Keratinocyte (primary cell): ENCODE measurements at regions not wholly inside any gene's neighbourhood (a gene's known extent, or its start where the extent isn't known, plus 50 kb on each side); places are given as distances from the start of the nearest gene placed in this dataset.

Source experiments
- DNase-seq: peaks from one replicate; pipeline ENCODE4 v3.0.0-alpha.2; 2011; ENCODE audit warnings: low read depth, missing footprints, low spot score
- FAIRE-seq: peaks from 2 replicates; lab custom pipeline; 2011; peaks lifted over from hg19 to GRCh38; lab: Jason Lieb, UNC
- H2AFZ ChIP-seq: 2 replicates; pipeline ENCODE4 v1.6.0; 2012; ENCODE audit warnings: low read length, control low read depth, inconsistent platforms; ENCODE audit not compliant: control insufficient read depth
- H3K27ac ChIP-seq: 2 replicates; pipeline ENCODE4 v1.5.1; 2011; ENCODE audit warnings: low read length; ENCODE audit not compliant: control insufficient read depth, insufficient read depth
- H3K27me3 ChIP-seq: 3 replicates; pipeline ENCODE4 v1.6.0; 2011; ENCODE audit warnings: low read length; ENCODE audit not compliant: control insufficient read depth, insufficient read depth; ENCODE audit errors: extremely low read depth
- H3K36me3 ChIP-seq, 2 experiments: 2 replicates in 1 of 2; 3 replicates in 1 of 2; pipeline ENCODE4 v1.5.1; 2011; ENCODE audit warnings: low read length in 2 of 2, mild to moderate bottlenecking in 1 of 2; ENCODE audit not compliant: control insufficient read depth in 2 of 2, insufficient read depth in 2 of 2; ENCODE audit errors: extremely low read depth in 1 of 2
- H3K4me1 ChIP-seq: 3 replicates; pipeline ENCODE4 v1.5.1; 2011; ENCODE audit warnings: low read length; ENCODE audit not compliant: control insufficient read depth, insufficient read depth; ENCODE audit errors: extremely low read depth
- H3K4me2 ChIP-seq: 3 replicates; pipeline ENCODE4 v1.6.0; 2011; ENCODE audit warnings: low read depth, low read length; ENCODE audit not compliant: control insufficient read depth, insufficient read depth; ENCODE audit errors: extremely low read depth
- H3K4me3 ChIP-seq, 3 experiments: fragments of 200-600 bp in 1 of 3; sonication (generic) in 1 of 3; 2 replicates in 2 of 3; 3 replicates in 1 of 3; pipeline ENCODE4 v1.5.1; 2011 to 2016; ENCODE audit warnings: low read length in 3 of 3, mild to moderate bottlenecking in 3 of 3, control low read depth in 2 of 3, inconsistent platforms in 1 of 3, low read depth in 1 of 3, mixed read lengths in 1 of 3, mixed run types in 1 of 3, moderate library complexity in 1 of 3; ENCODE audit not compliant: control insufficient read depth in 2 of 3, insufficient read depth in 2 of 3; ENCODE audit errors: extremely low read depth in 1 of 3
- H3K79me2 ChIP-seq: 2 replicates; pipeline ENCODE4 v1.6.0; 2012; ENCODE audit warnings: low read length; ENCODE audit not compliant: control insufficient read depth, insufficient read depth
- H3K9ac ChIP-seq: 3 replicates; pipeline ENCODE4 v1.6.0; 2011; ENCODE audit warnings: low read length; ENCODE audit not compliant: control insufficient read depth, insufficient read depth; ENCODE audit errors: extremely low read depth
- H3K9me1 ChIP-seq: 3 replicates; pipeline ENCODE4 v1.6.0; 2011; ENCODE audit warnings: low read length; ENCODE audit not compliant: control insufficient read depth, insufficient read depth; ENCODE audit errors: extremely low read depth
- H3K9me3 ChIP-seq: 2 replicates; pipeline ENCODE4 v1.5.1; 2012; ENCODE audit warnings: low read depth, low read length; ENCODE audit not compliant: control insufficient read depth
- H4K20me1 ChIP-seq: 3 replicates; pipeline ENCODE4 v1.6.0; 2011; ENCODE audit warnings: low read length; ENCODE audit not compliant: control insufficient read depth, insufficient read depth; ENCODE audit errors: extremely low read depth
- EZH2 ChIP-seq: IDR thresholded peaks from one replicate; pipeline ENCODE4 v1.6.1; 2012; ENCODE audit warnings: inconsistent platforms, mild to moderate bottlenecking, low read length, moderate library complexity
- dilution Hi-C: fragments of 300-500 bp; cut with MboI; formaldehyde crosslinking; loops from one replicate; pipeline ENCODE4 v1.7.0; 2020; ENCODE audit warnings: low sequenced_read_pairs; ENCODE audit not compliant: extremely low pct_ligation_motif_present
- TF ChIP-seq, protein P1 (sequence below), 3 experiments: IDR thresholded peaks in 1 of 3; conservative IDR thresholded peaks in 1 of 3; optimal IDR thresholded peaks in 1 of 3; 2 replicates in 2 of 3; 3 replicates in 1 of 3; pipeline versions ENCODE3 to v1.5.1; 2011; ENCODE audit warnings: low read length in 3 of 3, mild to moderate bottlenecking in 3 of 3, moderate library complexity in 2 of 3, control low read depth in 1 of 3, inconsistent platforms in 1 of 3; ENCODE audit not compliant: insufficient read depth in 2 of 3; ENCODE audit errors: extremely low read depth in 1 of 3

- H3K9me1 ChIP-seq: no peaks in the 10 kb centered on the region
- no peaks in the 10 kb centered on the region for H3K79me2 ChIP-seq
- no peaks in the 10 kb centered on the region for H3K9me3 ChIP-seq
- no peaks in the 10 kb centered on the region for H4K20me1 ChIP-seq
- dilution Hi-C loops: no loop called here
- H3K4me1 ChIP-seq: peaks cover 12% of the 10 kb centered on the region
- no peak overlapping the region for H3K4me2 ChIP-seq
- FAIRE-seq (no peak), DNase-seq (no peak)
- no peak for TF ChIP-seq EZH2
- TF ChIP-seq, protein P1, sequence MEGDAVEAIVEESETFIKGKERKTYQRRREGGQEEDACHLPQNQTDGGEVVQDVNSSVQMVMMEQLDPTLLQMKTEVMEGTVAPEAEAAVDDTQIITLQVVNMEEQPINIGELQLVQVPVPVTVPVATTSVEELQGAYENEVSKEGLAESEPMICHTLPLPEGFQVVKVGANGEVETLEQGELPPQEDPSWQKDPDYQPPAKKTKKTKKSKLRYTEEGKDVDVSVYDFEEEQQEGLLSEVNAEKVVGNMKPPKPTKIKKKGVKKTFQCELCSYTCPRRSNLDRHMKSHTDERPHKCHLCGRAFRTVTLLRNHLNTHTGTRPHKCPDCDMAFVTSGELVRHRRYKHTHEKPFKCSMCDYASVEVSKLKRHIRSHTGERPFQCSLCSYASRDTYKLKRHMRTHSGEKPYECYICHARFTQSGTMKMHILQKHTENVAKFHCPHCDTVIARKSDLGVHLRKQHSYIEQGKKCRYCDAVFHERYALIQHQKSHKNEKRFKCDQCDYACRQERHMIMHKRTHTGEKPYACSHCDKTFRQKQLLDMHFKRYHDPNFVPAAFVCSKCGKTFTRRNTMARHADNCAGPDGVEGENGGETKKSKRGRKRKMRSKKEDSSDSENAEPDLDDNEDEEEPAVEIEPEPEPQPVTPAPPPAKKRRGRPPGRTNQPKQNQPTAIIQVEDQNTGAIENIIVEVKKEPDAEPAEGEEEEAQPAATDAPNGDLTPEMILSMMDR (optimal IDR thresholded peaks at IDR 0.05 in 1 of 3, IDR thresholded peaks at IDR 0.05 in 1 of 3, conservative IDR thresholded peaks at IDR 0.05 in 1 of 3; ENCODE audit: extremely low read depth in 1 of 3, insufficient read depth in 2 of 3, low read length in 3 of 3): no peak
- no peak overlapping the region for H3K4me3 ChIP-seq
- H3K27me3 ChIP-seq: no peaks in the 10 kb centered on the region
- no peaks in the 10 kb centered on the region for H3K36me3 ChIP-seq
- no peak overlapping the region for H3K9ac ChIP-seq
- no peak overlapping the region for H2AFZ ChIP-seq
- H3K27ac ChIP-seq: no peak overlapping the region
Measured at GRCh38 chr7:17463511-17464085, 165.1 kb downstream of the AHR start.

DNA sequence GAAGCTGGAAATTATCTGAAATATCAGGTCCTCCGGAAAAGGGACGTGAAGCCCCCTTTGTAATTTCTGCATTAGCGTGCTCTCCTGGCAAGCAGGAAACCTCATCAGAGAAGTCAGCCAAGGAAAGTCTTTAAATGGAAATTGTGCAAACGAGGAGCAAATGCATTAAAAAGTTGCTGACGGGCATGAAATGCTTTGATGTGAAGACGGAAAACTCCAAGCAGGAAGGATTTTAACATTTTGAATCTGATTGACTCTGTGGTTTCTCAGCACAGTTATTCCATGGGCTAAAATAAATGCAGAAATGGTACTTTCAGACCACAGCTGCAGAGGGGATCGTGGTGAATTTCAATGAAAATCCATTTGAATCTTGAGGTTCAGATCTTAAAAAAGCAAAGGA, 167.8 kb downstream of the AHR start:
- FAIRE-seq (no peak), DNase-seq (no peak)
- dilution Hi-C loops: no loop called here
- no peaks in the 10 kb centered on the region for H3K9me3 ChIP-seq
- no peak overlapping the region for H3K4me2 ChIP-seq
- H4K20me1 ChIP-seq: no peaks in the 10 kb centered on the region
- H3K4me1 ChIP-seq: peaks cover 12% of the 10 kb centered on the region
- no peak overlapping the region for H3K4me3 ChIP-seq
- H3K36me3 ChIP-seq: no peaks in the 10 kb centered on the region
- H3K27me3 ChIP-seq: no peaks in the 10 kb centered on the region
- no peak overlapping the region for H2AFZ ChIP-seq
- no peaks in the 10 kb centered on the region for H3K9me1 ChIP-seq
- H3K79me2 ChIP-seq: no peaks in the 10 kb centered on the region
- no peak overlapping the region for H3K9ac ChIP-seq
- H3K27ac ChIP-seq: no peak overlapping the region
- TF ChIP-seq, protein P1 (optimal IDR thresholded peaks at IDR 0.05 in 1 of 3, IDR thresholded peaks at IDR 0.05 in 1 of 3, conservative IDR thresholded peaks at IDR 0.05 in 1 of 3; ENCODE audit: extremely low read depth in 1 of 3, insufficient read depth in 2 of 3, low read length in 3 of 3): no peak
- no peak for TF ChIP-seq EZH2
